ENCODE measurements at regions not wholly inside any gene's neighbourhood (a gene's known extent, or its start where the extent isn't known, plus 50 kb on each side); places are given as distances from the start of the nearest gene placed in this dataset.
"Not testable (repeated sequence)": the region's sequence is repeated elsewhere in the genome, so short reads cannot be mapped to it uniquely, and the experiment has no call there.

- H3K27me3 ChIP-seq (ENCODE audit: control insufficient read depth, insufficient read depth, low read length, poor library complexity, severe bottlenecking), result peaks cover 17% of the 10 kb centered on the region
- H3K36me3 ChIP-seq (ENCODE audit: control insufficient read depth, insufficient read depth, low read length), result no peaks in the 10 kb centered on the region
- H3K27ac ChIP-seq (ENCODE audit: insufficient read depth, low read depth, low read length, poor library complexity, severe bottlenecking), result no peak overlapping the region
- whole genome bisulfite sequencing, 2 experiments, result 47 to 64% methylated on average over 1 of the region's 1 CpG
- H3K4me1 ChIP-seq (ENCODE audit: control insufficient read depth, insufficient read depth, low read length), result peaks cover 7% of the 10 kb centered on the region
- no peak overlapping the region for H3K4me3 ChIP-seq (ENCODE audit: insufficient read depth, low read depth, low read length)
- H3K9me3 ChIP-seq (ENCODE audit: control insufficient read depth, low read length), result no peaks in the 10 kb centered on the region
Measured at GRCh38 chr7:27032839-27033238, 63.0 kb downstream of the HOXA1 start.

- Histone ChIP-seq H3K27ac (ENCODE audit: insufficient read depth, low read depth, low read length, poor library complexity, severe bottlenecking) (no peak overlapping the region), H3K9me3 (ENCODE audit: control insufficient read depth, low read length) (no peaks in the 10 kb centered on the region), H3K36me3 (ENCODE audit: control insufficient read depth, insufficient read depth, low read length) (no peaks in the 10 kb centered on the region), H3K4me1 (ENCODE audit: control insufficient read depth, insufficient read depth, low read length) (peaks cover 7% of the 10 kb centered on the region), H3K4me3 (ENCODE audit: insufficient read depth, low read depth, low read length) (no peak overlapping the region), H3K27me3 (ENCODE audit: control insufficient read depth, insufficient read depth, low read length, poor library complexity, severe bottlenecking) (peaks cover 29% of the 10 kb centered on the region)
- 84 to 91% methylated on average over 8 of the region's 8 CpGs for WGBS, 2 experiments
Measured at GRCh38 chr7:27031289-27032172, 64.3 kb downstream of the HOXA1 start.

GRCh38 chr7:27030393-27031050 lies 65.3 kb downstream of the HOXA1 start:
- no peak overlapping the region for H3K4me3 ChIP-seq (ENCODE audit: insufficient read depth, low read depth, low read length)
- no peaks in the 10 kb centered on the region for H3K9me3 ChIP-seq (ENCODE audit: control insufficient read depth, low read length)
- H3K4me1 ChIP-seq (ENCODE audit: control insufficient read depth, insufficient read depth, low read length), result peaks cover 7% of the 10 kb centered on the region
- H3K27me3 ChIP-seq (ENCODE audit: control insufficient read depth, insufficient read depth, low read length, poor library complexity, severe bottlenecking), result peaks cover 31% of the 10 kb centered on the region
- no peak overlapping the region for H3K27ac ChIP-seq (ENCODE audit: insufficient read depth, low read depth, low read length, poor library complexity, severe bottlenecking)
- H3K36me3 ChIP-seq (ENCODE audit: control insufficient read depth, insufficient read depth, low read length), result no peaks in the 10 kb centered on the region
- 35 to 38% methylated on average over 7 of the region's 7 CpGs for WGBS, 2 experiments

- no peak overlapping the region for H3K4me3 ChIP-seq (ENCODE audit: insufficient read depth, low read depth, low read length)
- WGBS, 2 experiments, result 80 to 90% methylated on average over 7 to 8 of the region's 8 CpGs
- no peaks in the 10 kb centered on the region for H3K9me3 ChIP-seq (ENCODE audit: control insufficient read depth, low read length)
- H3K27me3 ChIP-seq (ENCODE audit: control insufficient read depth, insufficient read depth, low read length, poor library complexity, severe bottlenecking), result peaks cover 24% of the 10 kb centered on the region
- no peaks in the 10 kb centered on the region for H3K36me3 ChIP-seq (ENCODE audit: control insufficient read depth, insufficient read depth, low read length)
- no peaks in the 10 kb centered on the region for H3K4me1 ChIP-seq (ENCODE audit: control insufficient read depth, insufficient read depth, low read length)
- no peak overlapping the region for H3K27ac ChIP-seq (ENCODE audit: insufficient read depth, low read depth, low read length, poor library complexity, severe bottlenecking)
Measured at GRCh38 chr7:27025270-27025669, 70.5 kb downstream of the HOXA1 start.

DNA sequence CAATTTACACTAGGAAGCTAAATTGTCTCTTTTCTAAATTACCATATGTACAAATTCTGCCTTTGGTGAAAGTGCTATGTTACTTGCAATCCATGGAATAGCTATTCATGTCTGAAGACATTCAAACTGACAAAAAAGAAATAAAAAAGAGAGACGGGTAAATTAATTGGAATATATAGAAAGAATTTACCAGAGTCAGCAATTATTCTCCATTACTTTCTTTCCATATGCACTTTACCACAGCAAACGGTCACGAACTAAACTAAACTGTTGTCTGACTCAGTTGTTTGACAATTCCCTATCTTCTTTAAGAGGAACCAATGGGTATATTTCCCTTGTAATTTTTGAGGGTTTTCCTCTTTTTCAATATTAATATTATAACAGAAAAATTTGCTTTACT lies 85.7 kb downstream of the HOXA1 start:
- 95 to 100% methylated on average over 2 of the region's 3 CpGs for WGBS, 2 experiments
- Histone ChIP-seq H3K4me1 (ENCODE audit: control insufficient read depth, insufficient read depth, low read length) (no peaks in the 10 kb centered on the region), H3K4me3 (ENCODE audit: insufficient read depth, low read depth, low read length) (no peak overlapping the region), H3K27ac (ENCODE audit: insufficient read depth, low read depth, low read length, poor library complexity, severe bottlenecking) (no peak overlapping the region), H3K9me3 (ENCODE audit: control insufficient read depth, low read length) (peaks cover 3% of the 10 kb centered on the region), H3K27me3 (ENCODE audit: control insufficient read depth, insufficient read depth, low read length, poor library complexity, severe bottlenecking) (no peaks in the 10 kb centered on the region), H3K36me3 (ENCODE audit: control insufficient read depth, insufficient read depth, low read length) (no peaks in the 10 kb centered on the region)

- peaks cover 2% of the 10 kb centered on the region for H3K9me3 ChIP-seq (ENCODE audit: control insufficient read depth, low read length)
- H3K4me3 ChIP-seq (ENCODE audit: insufficient read depth, low read depth, low read length), result no peak overlapping the region
- H3K36me3 ChIP-seq (ENCODE audit: control insufficient read depth, insufficient read depth, low read length), result no peaks in the 10 kb centered on the region
- H3K27me3 ChIP-seq (ENCODE audit: control insufficient read depth, insufficient read depth, low read length, poor library complexity, severe bottlenecking), result no peaks in the 10 kb centered on the region
- H3K27ac ChIP-seq (ENCODE audit: insufficient read depth, low read depth, low read length, poor library complexity, severe bottlenecking), result no peak overlapping the region
- H3K4me1 ChIP-seq (ENCODE audit: control insufficient read depth, insufficient read depth, low read length), result no peaks in the 10 kb centered on the region
- WGBS, 2 experiments, result 92 to 95% methylated on average over 6 of the region's 6 CpGs
Measured at GRCh38 chr7:27000496-27000895, 95.3 kb downstream of the HOXA1 start.

- H3K36me3 ChIP-seq (ENCODE audit: control insufficient read depth, insufficient read depth, low read length); H3K9me3 ChIP-seq (ENCODE audit: control insufficient read depth, low read length); H3K27me3 ChIP-seq (ENCODE audit: control insufficient read depth, insufficient read depth, low read length, poor library complexity, severe bottlenecking); H3K4me1 ChIP-seq (ENCODE audit: control insufficient read depth, insufficient read depth, low read length); H3K27ac ChIP-seq (ENCODE audit: insufficient read depth, low read depth, low read length, poor library complexity, severe bottlenecking); H3K4me3 ChIP-seq (ENCODE audit: insufficient read depth, low read depth, low read length): not testable (repeated sequence)
- WGBS, 2 experiments, result 87 to 95% methylated on average over 3 of the region's 3 CpGs
Measured at GRCh38 chr7:26998284-26998683, 97.5 kb downstream of the HOXA1 start.

DNA sequence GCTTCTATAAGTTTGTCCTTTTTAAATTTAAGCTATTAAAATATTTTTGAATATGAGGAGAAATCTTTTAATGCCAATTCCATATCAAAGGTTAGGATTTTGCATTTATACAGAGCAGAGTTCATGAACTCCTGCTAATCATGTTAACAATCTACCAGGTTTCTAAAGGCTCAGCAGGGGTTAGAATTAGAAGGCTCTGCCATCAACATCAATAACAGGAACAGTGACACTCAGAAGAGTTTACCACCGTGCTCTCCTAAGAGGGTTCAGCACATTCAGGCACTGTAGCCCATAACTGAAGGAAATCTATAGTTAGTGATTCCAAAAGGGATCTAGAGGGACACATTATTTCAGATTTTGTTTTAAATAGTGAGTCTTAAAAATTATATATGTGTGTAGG lies 100.1 kb downstream of the HOXA1 start:
- H3K4me1 ChIP-seq (ENCODE audit: control insufficient read depth, insufficient read depth, low read length), result no peaks in the 10 kb centered on the region
- H3K36me3 ChIP-seq (ENCODE audit: control insufficient read depth, insufficient read depth, low read length), result no peaks in the 10 kb centered on the region
- H3K27ac ChIP-seq (ENCODE audit: insufficient read depth, low read depth, low read length, poor library complexity, severe bottlenecking), result no peak overlapping the region
- no peaks in the 10 kb centered on the region for H3K27me3 ChIP-seq (ENCODE audit: control insufficient read depth, insufficient read depth, low read length, poor library complexity, severe bottlenecking)
- WGBS, 2 experiments, result 8 to 9% methylated on average over 1 of the region's 1 CpG
- peaks cover 2% of the 10 kb centered on the region for H3K9me3 ChIP-seq (ENCODE audit: control insufficient read depth, low read length)
- no peak overlapping the region for H3K4me3 ChIP-seq (ENCODE audit: insufficient read depth, low read depth, low read length)

DNA sequence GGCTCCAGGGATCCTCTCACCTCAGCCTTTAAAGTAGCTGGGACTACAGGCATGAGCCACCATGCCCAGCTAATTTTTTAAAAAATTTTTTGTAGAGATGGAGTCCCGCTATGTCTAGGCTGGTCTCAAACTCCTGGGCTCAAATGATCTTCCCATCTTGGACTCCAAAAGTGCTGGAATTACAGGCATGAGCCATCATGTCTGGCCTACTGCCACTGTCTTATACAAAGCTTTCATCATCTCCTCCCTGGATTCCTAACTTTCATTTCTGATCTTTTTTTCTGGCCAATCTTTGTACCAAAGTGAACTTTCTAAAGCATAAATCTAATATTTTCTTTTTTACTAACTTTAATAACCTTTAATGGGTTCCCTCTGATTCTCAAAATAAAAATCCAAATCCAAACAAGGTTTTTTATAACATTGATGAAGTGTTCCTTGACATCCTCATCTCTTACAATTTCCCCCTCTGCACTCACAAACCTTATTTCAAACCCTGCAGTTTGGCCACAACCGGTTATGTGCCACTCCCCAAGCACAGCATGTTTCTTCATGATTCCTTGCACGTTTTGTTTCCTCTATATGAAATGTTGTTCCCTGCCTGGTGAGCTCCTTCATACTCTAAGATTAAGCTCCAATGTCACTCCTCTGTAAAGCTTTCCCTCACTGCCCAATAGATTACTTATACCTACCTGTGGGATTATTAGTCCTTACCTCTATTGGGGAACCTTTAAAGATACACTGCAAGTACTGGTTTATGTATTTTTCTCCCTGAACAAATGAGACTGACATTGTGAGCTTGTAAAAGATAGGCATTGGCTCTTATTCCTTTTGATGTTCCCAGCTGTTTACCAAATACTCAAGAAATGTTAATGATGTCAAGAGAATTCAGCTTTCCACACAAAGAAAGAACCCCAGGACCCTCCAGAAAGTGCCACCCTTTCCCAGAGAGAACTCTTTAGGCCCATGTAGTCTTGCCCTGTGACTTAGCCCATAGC lies 101.7 kb downstream of the HOXA1 start:
- 58 to 69% methylated on average over 3 of the region's 3 CpGs for WGBS, 2 experiments
- Histone ChIP-seq H3K9me3 (ENCODE audit: control insufficient read depth, low read length) (peaks cover 2% of the 10 kb centered on the region), H3K36me3 (ENCODE audit: control insufficient read depth, insufficient read depth, low read length) (no peaks in the 10 kb centered on the region), H3K27ac (ENCODE audit: insufficient read depth, low read depth, low read length, poor library complexity, severe bottlenecking) (no peak overlapping the region), H3K27me3 (ENCODE audit: control insufficient read depth, insufficient read depth, low read length, poor library complexity, severe bottlenecking) (no peaks in the 10 kb centered on the region), H3K4me3 (ENCODE audit: insufficient read depth, low read depth, low read length) (no peak overlapping the region), H3K4me1 (ENCODE audit: control insufficient read depth, insufficient read depth, low read length) (no peaks in the 10 kb centered on the region)
